ENCODE measurements at regions not wholly inside any gene's neighbourhood (a gene's known extent, or its start where the extent isn't known, plus 50 kb on each side); places are given as distances from the start of the nearest gene placed in this dataset.

GRCh38 chr20:23237201-23237600, 113.4 kb upstream of the NXT1 start:
- TF ChIP-seq POLR2AphosphoS5 (IDR thresholded peaks at IDR 0.05; ENCODE audit: low read depth) (no peak), CTCF (conservative IDR thresholded peaks at IDR 0.05; ENCODE audit: low read depth in 2 of 2) (no peak)
